ENCODE measurements at regions not wholly inside any gene's neighbourhood (a gene's known extent, or its start where the extent isn't known, plus 50 kb on each side); places are given as distances from the start of the nearest gene placed in this dataset.

- no peak for TF ChIP-seq CTCF (IDR thresholded peaks at IDR 0.05)
- no peak for TF ChIP-seq POLR2A (IDR thresholded peaks at IDR 0.05)
- peak in 2 of 3 donors; percentile 20 to 69 for DNase-seq
- H3K9me3 ChIP-seq: no peaks in the 10 kb centered on the region
These were observed 189.4 kb upstream of the GLI2 start for GRCh38 chr2:120546048-120546864.

GRCh38 chr2:120546865-120547390 lies 188.7 kb upstream of the GLI2 start:
- TF ChIP-seq POLR2A (IDR thresholded peaks at IDR 0.05) (no peak), CTCF (IDR thresholded peaks at IDR 0.05) (no peak)
- H3K27me3 ChIP-seq: no peaks in the 10 kb centered on the region
- no peak overlapping the region for H3K4me3 ChIP-seq
- H3K36me3 ChIP-seq: no peaks in the 10 kb centered on the region
- H3K4me1 ChIP-seq: peaks cover 0 to under 1% (median 0%) of the 10 kb centered on the region in 4 donors
- no peak for DNase-seq
- no peaks in the 10 kb centered on the region for H3K9me3 ChIP-seq
- H3K27ac ChIP-seq: no peak overlapping the region

More at GRCh38 chr2:120546048-120546864, 189.4 kb upstream of the GLI2 start:
- Histone ChIP-seq H3K27ac (peak overlapping the region in 1 of 4 donors; percentile 43), H3K36me3 (no peaks in the 10 kb centered on the region), H3K27me3 (no peaks in the 10 kb centered on the region), H3K4me3 (no peak overlapping the region), H3K4me1 (no peaks in the 10 kb centered on the region)

- Histone ChIP-seq H3K4me1 (peaks cover 0 to 8% (median 0%) of the 10 kb centered on the region in 4 donors), H3K27ac (no peak overlapping the region), H3K27me3 (no peaks in the 10 kb centered on the region), H3K4me3 (no peak overlapping the region), H3K36me3 (no peaks in the 10 kb centered on the region), H3K9me3 (no peaks in the 10 kb centered on the region)
- no peak for DNase-seq
- TF ChIP-seq POLR2A (IDR thresholded peaks at IDR 0.05) (no peak), CTCF (IDR thresholded peaks at IDR 0.05) (no peak)
These were observed 188.0 kb upstream of the GLI2 start for GRCh38 chr2:120547662-120548061.

GRCh38 chr2:120548627-120549608 lies 186.8 kb upstream of the GLI2 start:
- Histone ChIP-seq H3K36me3 (no peaks in the 10 kb centered on the region), H3K27me3 (no peaks in the 10 kb centered on the region), H3K9me3 (no peaks in the 10 kb centered on the region), H3K4me1 (peaks cover 0 to 10% (median 0%) of the 10 kb centered on the region in 4 donors), H3K27ac (no peak overlapping the region), H3K4me3 (no peak overlapping the region)
- DNase-seq: no peak
- TF ChIP-seq POLR2A (IDR thresholded peaks at IDR 0.05) (no peak), CTCF (IDR thresholded peaks at IDR 0.05) (no peak)

- peaks cover 0 to 10% (median 0%) of the 10 kb centered on the region in 4 donors for H3K4me1 ChIP-seq
- no peak overlapping the region for H3K4me3 ChIP-seq
- no peak for TF ChIP-seq CTCF (IDR thresholded peaks at IDR 0.05)
- no peak for TF ChIP-seq POLR2A (IDR thresholded peaks at IDR 0.05)
- H3K27me3 ChIP-seq: no peaks in the 10 kb centered on the region
- no peak overlapping the region for H3K27ac ChIP-seq
- no peaks in the 10 kb centered on the region for H3K9me3 ChIP-seq
- no peak for DNase-seq
- H3K36me3 ChIP-seq: no peaks in the 10 kb centered on the region
These were observed 185.8 kb upstream of the GLI2 start for GRCh38 chr2:120549841-120550240.
